COR-L47 (cell line): ENCODE measurements at regions not wholly inside any gene's neighbourhood (a gene's known extent, or its start where the extent isn't known, plus 50 kb on each side); places are given as distances from the start of the nearest gene placed in this dataset.

ENCODE experiments used
- DNase-seq: peaks from one replicate; lab custom pipeline; 2025; lab: John Stamatoyannopoulos, UW

DNA sequence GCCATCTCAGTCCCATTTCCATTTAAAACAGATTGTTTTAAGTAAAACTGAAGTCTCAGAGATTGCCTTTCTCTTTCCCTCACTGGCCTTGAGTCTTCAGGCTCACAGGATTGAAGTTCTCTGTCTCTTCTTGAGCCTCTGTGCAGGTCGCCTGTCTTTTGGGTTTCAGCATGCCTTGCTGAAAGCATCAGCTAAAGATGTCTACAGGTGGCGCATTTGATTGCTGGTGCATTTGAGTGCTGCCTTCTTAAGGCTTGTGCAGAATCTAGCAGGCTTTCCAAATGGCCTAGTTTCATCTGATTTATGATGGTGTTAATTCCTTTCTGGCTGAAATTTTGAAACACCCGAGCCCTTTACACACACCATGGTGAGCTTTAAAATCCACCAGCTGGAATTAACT is 1062.2 kb upstream of the FBXO33 start:
- DNase-seq: no peak

DNA sequence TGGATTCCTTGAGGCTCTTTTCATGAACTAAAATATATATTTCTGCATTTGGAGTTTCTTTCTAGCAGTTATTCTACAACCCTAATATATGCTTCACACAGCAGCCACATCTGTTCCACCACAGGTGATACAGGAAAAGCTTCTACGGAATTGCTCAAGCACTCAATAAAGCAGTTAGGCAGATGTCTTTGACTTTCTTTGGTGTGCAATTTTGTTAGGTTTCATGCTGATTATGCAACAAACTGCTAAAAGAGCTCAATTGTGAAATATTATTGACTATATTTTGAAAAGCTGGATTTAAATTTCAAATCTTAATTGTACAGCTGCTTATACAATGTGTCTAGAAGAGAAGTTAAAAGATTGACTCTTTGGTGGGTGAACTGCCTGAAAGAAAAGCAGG is 1055.6 kb upstream of the FBXO33 start:
- no peak for DNase-seq

DNA sequence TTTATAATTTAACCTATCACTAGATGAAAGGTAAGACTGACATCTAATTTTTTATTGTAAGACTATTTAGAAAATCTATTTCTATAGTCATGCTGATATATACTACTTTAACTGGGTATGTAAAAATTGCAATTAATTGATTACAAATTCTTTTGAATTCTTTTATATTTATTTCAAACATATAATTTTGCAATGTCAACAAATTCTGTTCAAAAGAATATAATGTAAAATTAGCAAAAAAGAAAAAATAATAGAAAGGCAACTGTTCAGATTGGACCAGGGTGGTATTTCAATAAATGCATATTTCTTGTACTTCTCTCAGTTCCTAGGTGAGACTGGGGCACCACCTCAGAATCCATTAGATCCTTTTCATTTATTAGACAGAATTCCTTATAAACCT is 1053.5 kb upstream of the FBXO33 start:
- DNase-seq: no peak

DNA sequence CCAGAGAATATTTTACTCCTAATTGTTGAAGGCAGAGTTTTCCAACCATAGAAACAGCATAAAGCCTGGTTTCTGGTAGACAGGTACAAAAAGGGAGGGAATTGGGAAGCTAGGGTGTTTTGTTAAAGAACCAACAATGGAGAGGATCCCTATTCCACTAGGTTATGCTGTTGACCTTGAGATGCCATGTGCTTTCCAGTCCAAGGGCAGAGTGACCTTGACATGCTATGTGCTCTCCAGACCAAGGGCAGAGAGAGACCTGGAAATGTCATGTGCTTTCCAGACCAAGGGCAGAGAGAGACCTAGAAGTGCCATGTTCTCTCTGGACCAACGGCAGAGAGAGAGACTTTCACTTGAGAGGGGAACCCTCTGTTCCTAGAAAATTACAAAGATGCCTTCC is 1043.8 kb upstream of the FBXO33 start:
- DNase-seq: no peak

DNA sequence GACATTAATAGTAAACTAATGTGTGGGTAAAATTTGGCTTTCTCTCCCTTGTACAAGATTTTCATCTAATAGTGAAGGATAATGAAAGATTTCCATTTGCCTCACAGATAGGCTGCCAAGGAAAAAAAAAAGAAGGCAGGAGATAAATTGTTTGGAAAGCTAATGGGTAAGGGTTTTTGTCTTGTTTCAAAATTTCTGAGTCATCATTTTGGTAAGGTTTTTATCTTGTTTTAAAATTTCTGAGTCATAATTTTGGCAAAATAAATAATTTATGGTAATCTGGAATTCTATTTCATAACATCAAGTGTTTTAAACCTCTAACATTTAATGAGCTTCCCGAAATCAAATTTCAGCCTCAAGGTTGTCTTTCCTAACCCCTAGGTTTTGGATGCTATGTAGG is 1035.7 kb upstream of the FBXO33 start:
- DNase-seq: no peak

DNA sequence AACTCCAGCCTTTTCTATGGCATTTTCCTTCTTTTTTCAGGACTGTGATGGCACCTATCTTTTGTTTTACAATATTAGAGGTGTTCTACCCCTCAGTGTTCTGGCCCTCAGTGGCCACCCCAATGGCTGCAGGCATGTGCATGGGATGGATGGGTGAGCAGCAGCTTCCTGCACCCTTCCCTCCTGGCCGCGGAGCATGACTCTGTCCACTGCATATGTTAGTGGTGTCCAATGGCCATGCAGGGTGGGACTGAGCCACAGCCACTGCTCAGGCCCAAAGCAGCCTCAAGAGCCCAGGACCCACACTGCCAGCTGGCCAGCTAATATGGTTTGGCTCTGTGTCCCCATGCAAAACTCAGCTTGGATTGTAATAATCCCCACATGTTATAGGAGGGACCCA is 1032.3 kb upstream of the FBXO33 start:
- no peak for DNase-seq

DNA sequence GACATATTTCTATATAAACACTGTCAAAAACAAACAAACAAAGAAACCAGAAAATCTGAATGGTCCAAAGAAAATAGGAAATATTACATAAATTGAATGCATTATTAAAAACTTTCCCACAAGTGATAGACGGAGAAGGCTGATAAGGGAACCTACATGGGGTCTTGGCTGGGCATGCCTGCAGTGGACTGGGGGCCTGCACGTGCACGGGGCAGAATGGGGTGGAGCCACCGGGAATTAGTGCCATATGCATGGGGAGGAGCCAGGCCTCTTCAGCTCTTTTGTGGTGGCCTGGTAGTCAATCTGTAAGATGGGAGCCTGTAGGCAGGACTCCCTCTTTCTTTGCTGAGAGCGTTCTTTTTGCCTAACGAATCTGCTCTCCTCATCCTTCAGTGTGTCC is 1031.7 kb upstream of the FBXO33 start:
- no peak for DNase-seq

DNA sequence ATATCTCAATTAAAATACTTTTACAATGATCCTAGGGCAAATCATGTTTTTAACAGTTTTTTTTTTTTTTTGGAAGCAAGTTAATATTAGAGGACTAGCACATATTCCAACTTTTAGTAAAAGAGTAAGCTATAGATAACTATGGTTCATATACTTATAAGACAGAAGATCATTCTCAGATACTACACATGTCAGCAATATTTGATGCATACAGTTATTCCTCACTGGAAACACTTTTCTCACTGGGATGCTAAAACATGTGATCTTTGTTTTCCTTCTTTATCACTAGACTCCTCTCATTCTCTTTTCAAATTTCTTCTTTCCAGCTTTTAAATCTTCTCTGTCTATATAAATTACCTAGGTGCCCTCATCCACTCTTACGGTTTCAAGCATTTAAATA is 1020.4 kb upstream of the FBXO33 start:
- DNase-seq: no peak

DNA sequence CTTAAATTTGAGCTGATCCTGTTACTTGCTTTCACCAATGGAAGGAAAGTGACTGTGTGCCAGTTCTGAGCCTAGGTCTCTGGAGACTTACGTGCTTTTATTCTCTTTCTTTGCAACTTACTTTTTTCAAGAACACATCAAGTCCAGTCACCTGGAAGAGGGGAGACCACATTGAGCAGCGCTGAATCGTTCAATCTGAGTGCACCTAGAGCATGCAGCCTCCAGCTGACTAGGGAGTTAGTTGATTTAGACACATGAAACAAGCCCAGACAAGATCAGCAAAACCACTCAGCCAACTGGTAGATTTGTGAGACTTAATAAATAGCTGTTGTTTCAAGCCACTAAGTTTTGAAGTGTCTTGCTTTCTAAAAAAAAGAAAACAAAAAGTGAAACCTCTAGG is 1014.8 kb upstream of the FBXO33 start:
- DNase-seq: no peak

DNA sequence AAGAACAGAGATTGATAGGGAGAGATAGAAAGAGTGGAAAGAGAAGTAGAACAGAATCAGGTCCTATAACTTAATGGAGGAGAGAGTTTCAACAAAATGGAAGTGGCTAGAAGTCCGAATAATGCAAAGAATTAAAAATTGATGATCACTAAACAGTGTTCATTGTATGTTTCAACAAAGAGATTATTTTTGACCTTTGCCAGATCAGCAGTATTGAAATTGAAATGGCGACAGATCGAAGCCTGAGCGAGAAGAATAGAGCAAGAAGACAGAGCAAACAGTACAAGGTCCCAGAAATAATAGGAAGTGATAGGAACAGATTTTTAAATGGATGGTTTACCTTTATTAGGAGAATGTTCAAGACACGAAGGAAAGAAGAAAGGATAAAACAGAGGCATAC is 1012.8 kb upstream of the FBXO33 start:
- no peak for DNase-seq

DNA sequence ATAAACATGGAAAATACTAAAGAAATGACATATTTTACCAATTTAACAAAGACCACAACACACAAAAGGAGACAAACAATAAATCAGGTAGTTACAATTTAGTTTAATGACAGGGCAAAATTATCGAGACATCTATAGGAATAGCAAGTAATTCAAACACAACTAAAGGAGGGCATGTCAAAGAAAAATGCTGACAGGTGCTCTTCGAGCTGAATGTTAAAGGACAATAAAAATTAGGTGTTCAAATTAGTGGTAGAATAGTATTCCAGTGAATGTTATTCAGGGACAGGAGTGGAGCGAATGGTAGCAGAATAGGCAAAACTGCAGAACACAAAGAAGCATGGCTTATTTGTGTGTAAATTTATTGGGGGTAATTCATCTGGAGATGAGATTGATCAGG is 1004.3 kb upstream of the FBXO33 start:
- no peak for DNase-seq

DNA sequence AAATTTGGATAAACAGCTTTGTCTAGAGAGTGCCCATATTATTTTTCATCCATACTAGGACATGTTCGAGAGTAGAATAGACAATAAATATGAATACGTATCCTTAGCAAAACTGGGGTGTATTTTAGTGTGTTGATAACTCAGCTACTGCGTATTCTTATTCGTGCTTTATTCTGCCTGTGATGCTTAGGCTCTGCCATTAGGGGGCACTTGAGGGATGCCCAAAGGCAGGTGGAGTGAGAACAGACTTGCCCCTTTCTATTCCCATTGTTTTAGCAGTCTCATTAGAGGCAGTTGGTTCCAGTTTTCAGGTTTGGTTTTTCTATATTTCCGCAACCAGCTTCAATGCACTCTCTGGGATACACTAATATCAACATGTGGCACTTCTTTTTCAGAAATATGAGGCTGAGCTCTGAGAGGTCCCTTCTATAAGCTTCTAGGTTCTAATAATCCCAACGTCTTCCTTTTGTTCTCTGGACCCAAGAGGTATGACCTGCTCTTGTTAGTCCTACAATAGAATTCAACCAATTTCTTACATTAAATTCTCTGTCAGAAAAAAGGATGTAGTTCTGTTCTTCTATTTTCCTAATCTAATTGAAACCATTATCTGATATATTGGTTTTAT is 985.7 kb upstream of the FBXO33 start:
- peak; percentile 34 for DNase-seq

DNA sequence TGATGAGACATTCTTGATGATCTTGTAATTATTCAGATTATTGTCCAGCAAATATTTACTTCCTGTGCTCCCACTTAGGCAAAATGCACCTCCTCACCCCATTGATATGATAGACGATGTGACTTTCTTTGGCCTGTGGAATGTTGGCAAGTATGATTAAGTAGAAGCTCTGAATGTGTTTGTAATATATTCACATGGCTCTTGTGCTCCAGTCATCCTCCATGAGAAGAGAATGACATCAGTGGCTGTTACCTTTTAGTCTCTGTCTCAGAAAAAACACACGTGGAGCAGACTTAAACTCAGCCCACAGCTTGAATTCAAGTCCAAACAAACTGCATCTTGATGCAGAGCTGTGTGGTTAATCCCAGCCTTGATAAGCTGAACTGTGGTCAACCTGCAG is 984.3 kb upstream of the FBXO33 start:
- no peak for DNase-seq

DNA sequence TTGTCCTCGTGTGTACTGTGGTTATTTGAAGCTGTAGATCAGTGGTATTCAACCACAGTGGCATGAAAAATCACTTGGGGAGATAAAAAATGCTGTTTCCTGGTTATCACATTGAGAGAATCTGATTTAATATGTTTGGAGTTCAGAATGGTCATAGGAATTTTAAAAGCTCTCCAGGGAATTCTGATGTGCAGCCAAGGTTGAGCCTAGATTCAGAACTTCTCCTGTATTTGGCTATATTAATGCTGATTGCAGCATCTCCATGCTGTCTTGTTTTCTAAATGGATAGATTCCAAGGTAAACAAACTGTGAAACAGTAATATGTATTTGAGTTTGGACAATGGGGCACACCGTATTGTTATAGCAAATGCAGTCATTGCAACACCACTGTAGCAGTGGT is 982.2 kb upstream of the FBXO33 start:
- peak; percentile 53 for DNase-seq

DNA sequence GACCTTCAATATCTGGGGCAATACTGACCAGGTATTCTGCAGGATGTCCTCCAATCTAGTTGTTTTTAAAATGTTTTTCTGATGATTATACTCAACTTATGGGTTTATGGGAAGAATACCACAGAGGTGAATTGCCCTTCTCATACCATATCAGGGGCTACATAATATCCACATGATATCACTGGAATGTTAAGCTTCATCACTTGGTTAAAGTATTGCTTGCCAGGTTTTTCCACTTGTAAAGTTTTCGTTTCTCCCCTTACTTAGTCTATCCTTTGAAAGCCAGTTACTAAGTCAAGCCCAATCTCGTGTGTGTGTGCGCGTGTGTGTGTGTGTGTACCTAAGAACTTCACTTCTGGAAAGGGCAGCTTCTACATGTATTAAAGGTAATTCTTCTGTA is 980.9 kb upstream of the FBXO33 start:
- DNase-seq: no peak

DNA sequence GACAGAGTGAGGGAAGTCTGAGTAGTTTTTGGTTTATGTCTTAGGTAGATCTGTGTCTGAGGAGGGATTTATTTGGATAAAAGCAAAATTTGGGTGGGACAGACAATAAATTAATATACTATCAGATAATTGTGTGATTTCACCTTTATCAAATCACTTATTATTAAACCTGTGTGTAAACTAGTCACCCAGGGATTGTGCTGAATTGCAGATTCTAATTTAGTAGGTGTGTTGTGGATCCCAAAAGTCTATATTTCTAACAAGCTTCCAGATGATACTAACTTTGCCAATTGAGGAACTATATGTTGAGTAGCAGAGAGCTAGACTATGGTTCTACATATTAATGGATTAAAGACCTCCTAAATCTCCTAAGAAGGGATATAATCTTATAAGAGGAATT is 978.5 kb upstream of the FBXO33 start:
- no peak for DNase-seq

DNA sequence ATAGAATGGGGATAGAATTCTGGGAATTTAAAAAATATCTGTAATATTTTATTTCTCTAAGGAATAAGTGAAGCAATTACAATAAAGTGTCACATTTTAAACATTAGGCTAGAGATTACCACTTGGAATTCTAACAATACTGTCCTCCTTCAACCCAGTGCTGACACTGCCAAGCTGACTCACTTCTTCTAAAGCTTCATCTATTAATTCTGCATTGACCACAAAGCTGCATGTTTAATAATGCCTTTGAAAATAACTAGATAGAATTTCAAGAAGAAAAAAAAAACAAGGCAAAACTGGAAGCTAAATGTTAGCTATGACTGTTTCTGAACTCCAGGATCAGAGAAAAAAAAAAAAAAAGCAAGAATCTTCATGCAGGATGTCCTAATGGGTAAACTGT is 970.7 kb upstream of the FBXO33 start:
- DNase-seq: no peak

DNA sequence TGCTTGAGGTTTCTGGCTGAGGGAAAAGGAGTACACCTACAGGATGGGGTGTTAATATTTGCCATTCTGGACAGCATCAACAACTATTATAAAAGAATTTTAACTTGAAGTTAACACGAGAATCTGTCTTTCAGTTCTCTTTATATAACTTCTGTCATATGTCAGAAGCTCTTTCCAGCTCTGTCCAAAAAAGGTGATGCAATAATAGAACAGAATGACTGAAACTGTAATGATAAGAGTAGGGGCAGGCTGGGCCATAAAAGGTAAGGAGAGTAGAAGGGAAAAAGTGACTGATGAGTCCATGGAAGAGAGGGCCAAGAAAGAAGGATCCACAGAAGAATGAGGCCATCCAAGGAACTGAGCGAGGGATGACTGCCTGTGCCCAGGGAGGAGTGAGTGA is 966.7 kb upstream of the FBXO33 start:
- no peak for DNase-seq

DNA sequence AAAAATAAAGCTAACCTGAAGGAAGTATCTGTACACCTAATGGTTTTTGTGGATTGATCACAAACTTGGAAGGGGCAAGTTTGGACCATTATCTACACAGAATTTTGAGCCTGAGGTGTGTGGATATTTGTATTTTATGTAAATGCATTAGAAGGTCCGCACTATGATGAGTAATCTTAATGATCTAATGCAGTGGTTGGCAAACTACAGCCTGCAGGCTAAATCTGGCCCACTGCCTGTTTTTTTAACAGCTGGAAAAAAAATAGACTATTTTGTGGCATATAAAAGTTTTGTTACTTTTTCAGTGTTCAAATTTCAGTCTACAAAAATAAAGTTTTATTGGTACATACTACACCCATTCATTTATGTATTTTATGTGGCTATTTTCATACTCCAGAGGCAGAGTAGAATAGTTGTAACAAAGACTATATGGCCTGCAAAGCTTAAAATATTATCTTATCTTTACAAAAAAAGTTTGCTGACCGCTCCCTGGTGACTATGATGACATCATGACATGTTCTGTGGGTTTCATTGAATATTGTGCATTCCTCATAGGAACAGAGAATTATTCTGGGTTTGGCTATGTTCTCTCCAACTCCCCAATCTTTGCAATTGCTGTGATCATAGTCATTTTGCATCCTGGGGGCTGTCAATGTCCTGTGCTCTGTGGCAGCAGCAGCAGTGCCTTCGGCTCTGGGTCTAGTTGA is 962.6 kb upstream of the FBXO33 start:
- DNase-seq: no peak

DNA sequence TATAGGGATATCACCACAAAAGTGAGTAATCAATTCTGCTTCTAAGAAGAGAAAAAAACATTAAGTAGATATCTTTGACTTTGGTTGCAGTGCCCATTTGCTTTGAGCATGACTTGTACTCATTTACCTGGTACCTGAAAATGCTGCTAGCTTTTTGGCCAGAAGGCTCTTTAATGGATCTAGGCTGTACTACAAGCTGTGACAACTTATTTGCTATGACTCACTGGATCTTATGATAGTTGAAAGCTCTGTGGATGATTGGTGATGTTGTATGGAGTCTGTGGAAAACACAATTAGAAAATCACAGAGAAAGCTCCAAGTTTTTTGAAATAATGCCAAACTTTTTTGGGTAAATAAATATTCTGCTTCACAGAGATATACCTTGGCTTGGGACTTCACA is 960.9 kb upstream of the FBXO33 start:
- no peak for DNase-seq

DNA sequence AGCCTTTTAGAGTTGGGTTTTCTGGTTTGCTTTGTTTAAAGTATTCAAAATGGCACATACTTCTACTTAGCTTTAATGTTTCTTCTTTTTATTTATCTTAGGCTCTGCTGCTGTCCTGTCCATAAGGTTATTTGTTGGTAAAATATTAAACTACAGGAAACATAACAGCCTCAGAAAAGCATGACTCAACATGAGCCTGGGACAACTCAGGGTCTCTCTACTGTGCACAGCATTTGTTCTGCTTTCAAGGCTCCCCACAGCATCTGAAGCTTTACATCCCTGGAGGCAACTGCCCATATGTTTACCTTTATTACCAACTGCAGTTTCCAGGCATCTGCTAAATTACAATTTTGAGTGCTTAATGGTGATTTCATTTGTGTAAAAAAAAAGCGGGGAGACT is 954.2 kb upstream of the FBXO33 start:
- DNase-seq: no peak

DNA sequence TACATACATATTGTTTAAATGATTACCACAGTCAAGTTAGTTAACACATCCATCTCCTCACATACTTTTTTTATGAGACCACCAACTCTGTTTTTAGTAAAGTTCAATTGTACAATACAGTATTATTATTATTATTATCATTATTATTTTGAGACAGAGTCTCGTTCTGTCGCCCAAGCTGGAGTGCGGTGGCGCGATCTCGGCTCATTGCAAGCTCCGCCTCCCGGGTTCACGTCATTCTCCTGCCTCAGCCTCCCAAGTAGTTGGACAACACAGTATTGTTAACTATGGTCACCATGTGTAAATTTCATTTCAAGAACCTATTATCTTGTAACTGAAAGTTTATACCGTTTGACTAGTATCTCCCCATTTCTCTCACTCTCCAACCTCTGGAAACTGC is 942.0 kb upstream of the FBXO33 start:
- no peak for DNase-seq

DNA sequence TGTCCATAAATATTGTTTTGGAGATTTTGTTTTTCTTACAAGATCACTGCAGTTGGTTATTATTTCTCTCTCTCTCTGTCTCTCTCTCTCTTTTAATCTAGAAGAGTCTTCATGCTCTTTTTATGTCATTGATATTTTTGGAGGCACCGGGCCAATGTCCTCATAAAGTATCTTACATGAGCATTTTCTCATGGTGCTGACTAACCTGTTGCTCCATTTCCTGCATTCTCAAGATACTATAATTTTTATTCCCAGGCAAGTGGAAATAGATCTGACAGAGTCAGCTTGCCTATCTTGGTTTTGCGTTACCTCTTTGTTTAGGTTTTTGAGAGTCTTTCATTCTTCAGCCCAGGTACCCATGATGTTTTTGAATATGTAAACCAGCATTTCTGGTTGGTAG is 938.8 kb upstream of the FBXO33 start:
- no peak for DNase-seq

DNA sequence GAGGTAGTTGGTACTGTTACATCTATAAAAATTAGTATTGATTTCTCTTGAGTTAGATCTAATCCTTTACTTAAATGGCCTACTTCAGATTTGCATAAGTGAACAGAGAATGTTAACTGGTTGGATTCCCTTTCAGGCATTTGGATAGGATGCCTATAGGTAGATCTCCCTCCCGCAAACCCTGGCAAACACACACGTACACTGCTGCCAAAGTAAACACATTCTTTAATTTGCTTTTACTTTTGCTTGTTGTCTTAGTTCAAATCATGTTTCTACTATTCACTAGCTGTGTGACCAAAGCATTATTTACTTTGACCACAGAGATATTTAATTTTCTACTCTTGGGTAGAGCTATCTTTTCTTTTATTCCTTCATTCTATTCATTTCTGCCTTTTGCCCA is 936.1 kb upstream of the FBXO33 start:
- peak; percentile 36 for DNase-seq
